ENCODE measurements at regions not wholly inside any gene's neighbourhood (a gene's known extent, or its start where the extent isn't known, plus 50 kb on each side); places are given as distances from the start of the nearest gene placed in this dataset.

GRCh38 chr20:24256307-24256706 is 213.1 kb upstream of the SYNDIG1 start:
- no peak for DNase-seq

DNA sequence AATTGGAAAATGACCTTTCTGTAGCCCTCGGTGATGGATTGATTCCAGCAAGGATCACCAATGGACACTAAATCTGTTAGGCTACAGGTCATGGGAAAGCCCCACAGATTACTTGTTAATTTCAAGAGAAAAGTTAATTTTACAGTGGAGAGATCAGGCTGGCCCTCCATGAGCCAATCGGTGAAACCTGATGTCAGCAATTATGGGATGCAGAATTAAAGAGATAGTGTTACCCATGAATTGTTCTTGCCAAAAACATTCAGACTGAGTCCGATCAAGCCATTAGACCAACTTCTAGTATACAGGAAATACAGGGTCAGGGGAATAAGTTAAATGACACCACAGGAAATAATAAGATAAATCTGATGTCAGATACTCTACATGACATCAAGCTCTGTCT is 214.9 kb upstream of the SYNDIG1 start:
- DNase-seq, result no peak

DNA sequence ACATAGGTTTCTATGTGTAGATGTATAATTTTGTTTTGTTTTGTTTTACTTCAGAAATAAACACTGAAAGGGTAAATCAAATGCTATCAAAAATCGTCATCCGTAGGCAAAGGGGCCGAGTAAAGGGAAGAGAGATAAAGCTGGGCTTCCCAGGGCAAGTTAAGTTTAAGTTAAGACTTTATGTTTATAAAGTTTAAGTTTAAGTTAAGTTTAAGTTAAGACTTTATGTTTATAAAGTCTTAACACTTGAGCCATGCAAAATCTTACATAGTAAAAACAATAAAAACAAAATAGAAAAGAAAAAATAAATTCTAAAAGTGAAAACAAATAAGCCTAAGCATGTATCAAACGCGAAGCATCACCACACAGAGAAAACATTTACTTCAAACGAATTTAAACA is 216.1 kb upstream of the SYNDIG1 start:
- DNase-seq, result no peak

DNA sequence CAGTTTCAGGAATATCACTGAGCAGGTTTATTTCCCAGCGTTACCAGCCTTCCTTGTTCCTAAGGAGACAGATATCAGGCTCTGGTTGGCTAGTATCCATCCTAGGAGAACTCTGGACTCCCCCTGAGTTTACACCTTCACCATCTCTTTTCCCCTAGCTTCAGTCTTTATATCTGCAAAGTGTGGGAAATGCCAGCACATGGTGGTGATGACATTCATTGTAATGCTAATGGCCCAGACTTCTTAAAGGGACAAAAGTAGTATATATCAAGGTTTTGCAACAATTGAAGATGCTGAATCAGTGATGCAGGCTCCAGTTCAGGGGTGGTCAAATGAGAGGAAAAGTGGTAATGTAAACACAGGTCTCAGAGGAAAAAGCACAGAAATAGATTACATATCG is 224.3 kb upstream of the SYNDIG1 start:
- no peak for DNase-seq

DNA sequence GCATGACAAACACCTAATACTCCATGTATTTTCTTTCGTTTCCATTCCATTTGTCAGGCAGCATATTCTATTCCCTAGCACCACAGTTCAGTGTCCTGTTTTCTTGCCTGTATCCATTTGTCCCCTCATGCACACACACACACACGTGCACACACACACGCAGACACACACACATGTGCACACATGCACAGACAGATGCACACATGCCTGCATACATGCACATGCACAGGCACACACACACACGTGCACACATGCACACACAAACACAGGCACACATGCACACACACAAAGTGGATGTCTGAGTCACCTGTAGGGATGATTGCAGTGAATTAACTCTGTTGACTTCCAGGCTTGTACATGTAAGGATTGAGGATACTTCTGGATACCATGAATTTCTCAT is 226.7 kb upstream of the SYNDIG1 start:
- DNase-seq, result no peak

DNA sequence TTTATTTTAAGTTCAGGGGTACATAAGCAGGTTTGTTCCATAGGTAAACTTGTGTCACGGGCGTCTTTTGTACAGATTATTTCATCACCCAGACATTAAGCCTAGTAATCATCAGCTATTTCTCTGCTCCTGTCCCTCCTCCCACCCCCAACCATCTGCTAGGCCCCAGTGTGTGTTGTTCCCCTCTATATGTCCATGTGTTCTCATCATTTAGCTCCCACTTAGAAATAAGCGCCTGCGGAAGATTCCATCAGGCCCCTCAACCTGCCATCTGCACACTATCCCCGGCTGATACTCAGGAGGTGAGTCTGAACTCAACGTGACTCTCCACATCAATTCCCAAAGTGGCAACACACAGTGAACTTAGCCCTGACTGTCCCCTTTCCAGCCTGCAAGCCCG is 228.0 kb upstream of the SYNDIG1 start:
- peak; percentile 15 for DNase-seq

- DNase-seq, result no peak
Measured at GRCh38 chr20:24236963-24237362, 232.5 kb upstream of the SYNDIG1 start.

DNA sequence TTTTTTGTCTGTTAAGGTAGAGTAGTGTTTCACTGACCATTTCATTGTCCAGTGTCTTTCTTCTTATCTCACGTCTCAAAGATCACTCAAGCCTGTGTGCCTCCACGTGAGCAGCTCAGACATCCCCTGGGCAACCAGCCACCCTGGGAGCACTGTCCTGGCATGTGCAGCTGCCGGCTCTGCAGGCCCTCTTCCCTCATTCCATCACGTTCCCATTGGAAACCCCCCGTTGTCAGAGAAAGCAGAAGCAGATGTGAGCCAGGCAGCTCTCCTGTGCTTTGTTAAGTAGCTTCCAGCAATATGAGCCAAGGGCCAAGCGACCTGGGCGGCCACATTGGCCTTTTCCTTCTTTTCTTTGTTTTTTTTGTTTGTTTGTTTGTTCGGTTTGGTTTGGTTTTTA is 233.2 kb upstream of the SYNDIG1 start:
- no peak for DNase-seq

- DNase-seq, result no peak
Measured at GRCh38 chr20:24235296-24236175, 233.9 kb upstream of the SYNDIG1 start.

DNA sequence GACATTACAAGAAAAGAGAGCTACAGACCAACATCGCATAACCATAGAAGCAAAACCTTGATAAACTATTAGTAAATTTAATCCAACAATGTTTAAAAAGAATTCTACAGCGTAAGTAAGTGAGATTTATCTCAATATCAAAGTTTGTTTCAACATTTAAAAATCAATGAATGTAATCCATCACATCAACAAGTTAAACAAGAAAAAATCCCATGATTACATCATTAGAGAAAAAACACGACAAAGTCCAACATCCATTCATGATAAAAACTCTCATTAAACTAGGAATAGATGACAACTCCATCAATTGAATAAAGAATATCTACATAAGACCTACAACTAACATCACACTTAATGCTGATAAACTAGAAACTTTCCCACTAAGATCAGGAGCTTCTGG is 239.0 kb upstream of the GGTLC1 start:
- DNase-seq, result no peak

- DNase-seq, result no peak
Measured at GRCh38 chr20:24212494-24212893, 223.9 kb upstream of the GGTLC1 start.

DNA sequence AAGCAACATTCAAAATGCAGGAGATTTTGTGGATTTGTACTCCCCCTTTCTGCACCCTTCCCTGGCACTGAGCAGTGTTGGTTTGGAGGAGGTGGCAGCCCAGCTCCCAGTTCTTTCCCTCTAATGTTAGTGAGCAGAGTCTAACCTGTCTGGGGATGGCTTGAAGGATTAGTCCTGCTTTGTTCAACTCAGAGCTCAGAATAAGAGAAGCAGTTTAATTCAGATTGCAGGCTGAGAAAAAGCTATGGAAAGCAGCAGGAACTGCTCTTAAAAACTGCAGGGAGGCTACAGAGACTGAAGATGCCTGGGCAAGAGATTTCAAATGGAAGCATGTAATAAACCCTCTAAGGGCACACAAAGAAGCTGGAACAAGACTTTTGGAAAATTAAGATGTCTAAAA is 223.4 kb upstream of the GGTLC1 start:
- DNase-seq, result no peak

- DNase-seq, result no peak
Measured at GRCh38 chr20:24210356-24210755, 221.8 kb upstream of the GGTLC1 start.

GRCh38 chr20:24208652-24209051 is 220.1 kb upstream of the GGTLC1 start:
- DNase-seq, result peak; percentile 4

DNA sequence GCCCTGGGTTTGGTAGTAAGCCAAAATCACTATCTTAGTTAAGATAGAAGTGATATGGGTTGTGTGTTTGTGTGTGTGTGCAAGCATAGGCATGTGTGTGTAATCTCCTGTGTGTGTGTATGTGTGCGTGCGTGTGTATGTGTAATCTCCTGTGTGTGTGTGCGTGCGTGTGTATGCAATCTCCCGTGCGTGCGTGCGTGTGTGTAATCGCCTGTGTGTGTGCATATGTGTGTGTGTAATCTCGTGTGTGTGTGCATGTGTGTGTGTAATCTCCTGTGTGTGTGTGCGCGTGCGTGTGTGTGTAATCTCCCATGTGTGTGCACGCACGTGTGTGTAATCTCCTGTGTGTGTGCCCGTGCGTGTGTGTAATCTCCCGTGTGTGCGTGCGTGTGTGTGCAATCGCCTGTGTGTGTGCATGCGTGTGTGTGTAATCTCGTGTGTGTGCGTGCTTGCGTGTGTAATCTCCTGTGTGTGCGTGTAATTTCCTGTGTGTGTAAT is 219.3 kb upstream of the GGTLC1 start:
- no peak for DNase-seq

- DNase-seq, result no peak
Measured at GRCh38 chr20:24206995-24207394, 218.4 kb upstream of the GGTLC1 start.

DNA sequence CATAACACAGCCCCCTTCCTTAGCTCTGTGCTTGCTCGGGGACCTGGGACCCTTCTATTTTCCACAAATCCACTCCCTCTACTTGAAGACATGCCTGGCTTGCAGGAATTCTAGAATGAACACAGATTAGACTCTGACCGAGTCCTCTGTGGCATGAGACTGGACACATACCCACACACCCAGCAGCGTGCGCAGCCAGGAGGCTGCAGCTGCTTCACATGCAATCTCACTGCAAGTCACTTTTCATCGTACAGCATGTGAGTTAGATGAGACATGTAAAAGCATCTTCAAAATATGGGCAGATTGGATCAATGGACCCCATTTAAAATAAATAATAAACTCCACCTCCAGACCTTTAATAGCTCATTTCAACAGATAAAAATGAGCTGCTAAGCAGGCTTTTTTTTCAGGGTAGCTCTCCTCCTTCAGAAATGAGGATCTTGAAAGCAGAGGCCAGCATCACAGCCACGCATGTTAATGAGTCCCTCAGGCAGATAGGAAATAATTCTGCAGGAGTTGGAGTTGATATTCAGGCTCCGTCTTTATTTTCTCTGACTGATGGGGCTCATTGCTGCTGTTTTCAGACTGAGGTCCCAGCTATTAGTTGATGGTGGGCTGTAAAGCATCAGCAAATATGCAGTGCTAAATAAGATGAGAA is 215.1 kb upstream of the GGTLC1 start:
- no peak for DNase-seq

- DNase-seq, result no peak
Measured at GRCh38 chr20:24199501-24199900, 210.9 kb upstream of the GGTLC1 start.

DNA sequence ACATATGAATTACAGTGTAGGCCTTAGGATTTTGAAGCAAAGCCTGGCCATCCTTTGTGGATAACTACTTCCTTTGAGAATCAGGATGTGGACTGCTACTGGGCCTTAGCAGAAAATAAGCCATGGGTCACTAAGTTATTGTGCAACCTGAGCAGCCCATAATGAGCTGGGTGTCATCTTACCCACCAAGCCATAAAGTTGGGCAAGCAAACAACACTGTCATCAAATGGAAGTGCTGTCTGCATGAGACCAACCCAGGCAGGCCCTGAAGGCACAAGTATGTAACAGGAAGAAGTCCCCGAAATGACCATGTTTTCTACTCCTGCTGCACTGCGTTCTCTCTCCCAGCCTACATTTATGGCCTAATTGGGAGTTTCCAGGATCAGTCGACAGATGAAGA is 205.6 kb upstream of the GGTLC1 start:
- no peak for DNase-seq

GRCh38 chr20:24190905-24191304 is 202.3 kb upstream of the GGTLC1 start:
- DNase-seq, result no peak

- DNase-seq, result no peak
Measured at GRCh38 chr20:24185791-24186190, 197.2 kb upstream of the GGTLC1 start.

GRCh38 chr20:24181151-24181550 is 192.6 kb upstream of the GGTLC1 start:
- DNase-seq, result no peak

- no peak for DNase-seq
Measured at GRCh38 chr20:24169256-24169655, 180.7 kb upstream of the GGTLC1 start.

DNA sequence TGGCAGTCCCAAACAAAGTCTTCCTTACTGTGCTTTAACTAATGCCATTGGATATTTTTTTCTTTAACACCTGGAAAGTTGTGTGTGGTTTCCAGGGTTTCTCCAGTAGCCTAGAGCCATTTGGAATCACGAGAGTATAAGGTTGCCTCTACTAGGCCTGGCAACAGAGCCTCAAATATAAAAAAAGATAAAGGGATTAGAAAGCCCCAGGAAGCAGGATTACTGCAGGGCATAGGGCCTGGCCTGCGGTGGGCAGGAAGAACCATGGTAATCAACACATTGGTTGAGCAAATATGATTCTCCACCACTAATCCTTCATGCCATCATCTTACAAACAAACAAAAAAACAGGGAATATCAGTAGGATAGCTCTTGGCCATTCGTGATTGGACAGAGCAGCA is 177.8 kb upstream of the GGTLC1 start:
- no peak for DNase-seq

DNA sequence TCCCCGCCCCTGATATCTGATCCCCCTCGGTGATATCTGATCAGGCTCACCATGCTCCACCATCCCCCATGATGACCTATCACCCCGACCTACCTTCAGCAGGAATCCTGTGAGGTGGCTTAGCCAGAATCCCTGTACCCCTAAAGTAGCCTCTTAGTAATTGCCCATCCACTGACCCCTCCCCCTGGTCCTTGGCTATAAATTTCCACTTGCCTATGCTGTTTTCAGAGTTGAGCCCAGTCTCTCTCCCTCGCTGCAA is 177.5 kb upstream of the GGTLC1 start:
- DNase-seq, result no peak

Measured in NCI-H1694 treated with DMSO at 0.1 percent for 48 hours (cell line).